ENCODE measurements at regions not wholly inside any gene's neighbourhood (a gene's known extent, or its start where the extent isn't known, plus 50 kb on each side); places are given as distances from the start of the nearest gene placed in this dataset.

- H3K9me3 ChIP-seq (ENCODE audit: control insufficient read depth, low read length), result no peaks in the 10 kb centered on the region
- H3K9ac ChIP-seq (ENCODE audit: extremely low read depth, low read length, poor library complexity, severe bottlenecking), result no peak overlapping the region
- Mint-ChIP-seq H3K4me1 (no peaks in the 10 kb centered on the region), H3K27me3 (ENCODE audit: insufficient read depth) (no peaks in the 10 kb centered on the region), H3K36me3 (ENCODE audit: low read depth) (no peaks in the 10 kb centered on the region), H3K4me3 (no peak overlapping the region), H3K27ac (no peak overlapping the region), H3K9me3 (no peaks in the 10 kb centered on the region)
- H3K4me1 ChIP-seq (ENCODE audit: control insufficient read depth, insufficient read depth, low read length), result no peaks in the 10 kb centered on the region
- TF ChIP-seq CTCF (conservative IDR thresholded peaks at IDR 0.05), result no peak
- H3K27ac ChIP-seq (ENCODE audit: low read depth, low read length), result no peak overlapping the region
- WGBS, 2 experiments (ENCODE audit: insufficient coverage in 1 of 2, insufficient read length in 1 of 2), result 100% methylated on average over 2 of the region's 2 CpGs; no CpG with 5 or more reads in 1 of the 2 experiments
- H3K4me3 ChIP-seq (ENCODE audit: low read length), result no peak overlapping the region
- no peaks in the 10 kb centered on the region for H3K27me3 ChIP-seq (ENCODE audit: control insufficient read depth, insufficient read depth, low read length, poor library complexity, severe bottlenecking)
- H3K36me3 ChIP-seq (ENCODE audit: control insufficient read depth, insufficient read depth, low read length), result no peaks in the 10 kb centered on the region
- no peak for DNase-seq
These were observed 94.0 kb downstream of the SOX2 start for GRCh38 chr3:181805703-181806102.

- no peaks in the 10 kb centered on the region for H3K27me3 ChIP-seq (ENCODE audit: control insufficient read depth, insufficient read depth, low read length, poor library complexity, severe bottlenecking)
- no peak for DNase-seq
- Mint-ChIP-seq H3K9me3 (no peaks in the 10 kb centered on the region), H3K27me3 (ENCODE audit: insufficient read depth) (no peaks in the 10 kb centered on the region), H3K36me3 (ENCODE audit: low read depth) (no peaks in the 10 kb centered on the region), H3K4me3 (no peak overlapping the region), H3K4me1 (no peaks in the 10 kb centered on the region), H3K27ac (no peak overlapping the region)
- no peak overlapping the region for H3K27ac ChIP-seq (ENCODE audit: low read depth, low read length)
- H3K9ac ChIP-seq (ENCODE audit: extremely low read depth, low read length, poor library complexity, severe bottlenecking), result no peak overlapping the region
- H3K36me3 ChIP-seq (ENCODE audit: control insufficient read depth, insufficient read depth, low read length), result no peaks in the 10 kb centered on the region
- H3K9me3 ChIP-seq (ENCODE audit: control insufficient read depth, low read length), result no peaks in the 10 kb centered on the region
- H3K4me1 ChIP-seq (ENCODE audit: control insufficient read depth, insufficient read depth, low read length), result no peaks in the 10 kb centered on the region
- TF ChIP-seq CTCF (conservative IDR thresholded peaks at IDR 0.05), result no peak
- H3K4me3 ChIP-seq (ENCODE audit: low read length), result no peak overlapping the region
- 91 to 98% methylated on average over 5 of the region's 5 CpGs for WGBS, 2 experiments (ENCODE audit: insufficient coverage in 1 of 2, insufficient read length in 1 of 2)
These were observed 96.3 kb downstream of the SOX2 start for GRCh38 chr3:181808053-181808452.

GRCh38 chr3:181823716-181824115 lies 112.0 kb downstream of the SOX2 start:
- no peaks in the 10 kb centered on the region for H3K4me1 ChIP-seq (ENCODE audit: control insufficient read depth, insufficient read depth, low read length)
- no peaks in the 10 kb centered on the region for H3K36me3 Mint-ChIP-seq (ENCODE audit: low read depth)
- H3K4me3 Mint-ChIP-seq, result no peak overlapping the region
- no peak overlapping the region for H3K27ac ChIP-seq (ENCODE audit: low read depth, low read length)
- peaks cover 9% of the 10 kb centered on the region for H3K4me1 Mint-ChIP-seq
- H3K9me3 ChIP-seq (ENCODE audit: control insufficient read depth, low read length), result no peaks in the 10 kb centered on the region
- 91 to 94% methylated on average over 4 of the region's 4 CpGs for WGBS, 2 experiments (ENCODE audit: insufficient coverage in 1 of 2, insufficient read length in 1 of 2)
- H3K27ac Mint-ChIP-seq, result no peak overlapping the region
- no peaks in the 10 kb centered on the region for H3K9me3 Mint-ChIP-seq
- no peak overlapping the region for H3K4me3 ChIP-seq (ENCODE audit: low read length)
- no peaks in the 10 kb centered on the region for H3K36me3 ChIP-seq (ENCODE audit: control insufficient read depth, insufficient read depth, low read length)
- H3K27me3 Mint-ChIP-seq (ENCODE audit: insufficient read depth), result peaks cover 6% of the 10 kb centered on the region
- no peak for TF ChIP-seq CTCF (conservative IDR thresholded peaks at IDR 0.05)
- no peak for DNase-seq
- no peak overlapping the region for H3K9ac ChIP-seq (ENCODE audit: extremely low read depth, low read length, poor library complexity, severe bottlenecking)
- H3K27me3 ChIP-seq (ENCODE audit: control insufficient read depth, insufficient read depth, low read length, poor library complexity, severe bottlenecking), result no peaks in the 10 kb centered on the region
